ENCODE measurements at regions not wholly inside any gene's neighbourhood (a gene's known extent, or its start where the extent isn't known, plus 50 kb on each side); places are given as distances from the start of the nearest gene placed in this dataset.

GRCh38 chr13:106626473-106626872, 58.5 kb upstream of the ARGLU1 start:
- DNase-seq (ENCODE audit: low read depth in 3 of 3) = no peak

GRCh38 chr13:106625578-106625977, 57.6 kb upstream of the ARGLU1 start:
- DNase-seq (ENCODE audit: low read depth in 3 of 3) = no peak

- DNase-seq (ENCODE audit: low read depth in 3 of 3) = no peak
Measured at GRCh38 chr13:106623799-106624460, 56.0 kb upstream of the ARGLU1 start.

- DNase-seq (ENCODE audit: low read depth in 3 of 3) = no peak
Measured at GRCh38 chr13:106621833-106622232, 53.9 kb upstream of the ARGLU1 start.

GRCh38 chr13:106619688-106620555, 52.0 kb upstream of the ARGLU1 start:
- DNase-seq (ENCODE audit: low read depth in 3 of 3) = no peak
